GM12878 (cell line): ENCODE measurements at regions not wholly inside any gene's neighbourhood (a gene's known extent, or its start where the extent isn't known, plus 50 kb on each side); places are given as distances from the start of the nearest gene placed in this dataset.

Experiments
- ETV6 ChIP-seq, 2 experiments: fragments of 450-650 bp in 1 of 2; IDR thresholded peaks in 1 of 2; conservative IDR thresholded peaks in 1 of 2; 2 replicates each; pipeline ENCODE4 v1.6.1; 2014; ENCODE audit warnings: antibody characterized with exemption in 1 of 2, borderline replicate concordance in 1 of 2, low read depth in 1 of 2, mild to moderate bottlenecking in 1 of 2, moderate library complexity in 1 of 2
- LARP7 ChIP-seq: fragments of 450-650 bp; IDR thresholded peaks from 2 replicates; pipeline ENCODE4 v1.6.1; 2017; ENCODE audit warnings: mild to moderate bottlenecking
- POLR2A ChIP-seq: IDR thresholded peaks from 2 replicates; pipeline ENCODE4 v1.6.1; 2011; ENCODE audit warnings: low read depth, mild to moderate bottlenecking, low read length
- ZNF207 ChIP-seq: fragments of 450-650 bp; IDR thresholded peaks from 2 replicates; pipeline ENCODE4 v1.6.1; 2014; ENCODE audit warnings: antibody characterized with exemption, mild to moderate bottlenecking, borderline replicate concordance
- ZNF274 ChIP-seq: IDR thresholded peaks from one replicate; pipeline ENCODE4 v1.8.0; 2011; ENCODE audit not compliant: insufficient read length, insufficient read depth
- TF ChIP-seq, protein P1 (sequence below), 3 experiments: IDR thresholded peaks in 2 of 3; conservative IDR thresholded peaks in 1 of 3; 2 replicates each; pipeline ENCODE4 v1.5.1; 2011; ENCODE audit warnings: low read depth in 3 of 3, low read length in 3 of 3, mild to moderate bottlenecking in 3 of 3, control low read depth in 2 of 3, moderate library complexity in 2 of 3, inconsistent platforms in 1 of 3, mixed read lengths in 1 of 3; ENCODE audit not compliant: control insufficient read depth in 2 of 3, insufficient read depth in 1 of 3; ENCODE audit errors: extremely low read depth in 1 of 3

DNA sequence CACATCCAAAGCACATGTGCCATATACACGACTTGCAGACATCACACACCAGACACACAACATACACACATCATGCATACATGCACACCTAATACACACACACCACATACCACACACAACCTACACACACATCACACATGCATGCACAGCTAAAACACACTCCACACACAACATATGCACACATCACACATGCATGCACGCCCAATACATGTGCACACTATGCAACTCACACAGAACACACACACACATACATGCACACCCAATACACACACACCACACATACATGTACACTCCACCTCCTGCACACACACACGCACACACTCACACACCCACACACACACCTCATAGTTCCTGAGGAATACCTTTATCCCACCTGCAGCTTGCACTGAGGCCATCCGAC is 436.0 kb downstream of the MIAT start:
- TF ChIP-seq POLR2A, result no peak
- no peak for TF ChIP-seq LARP7
- no peak for TF ChIP-seq ZNF207
- no peak for TF ChIP-seq ETV6 (conservative IDR thresholded peaks at IDR 0.05 in 1 of 2, IDR thresholded peaks at IDR 0.05 in 1 of 2; ENCODE audit: borderline replicate concordance in 1 of 2, low read depth in 1 of 2)
- TF ChIP-seq, protein P1, sequence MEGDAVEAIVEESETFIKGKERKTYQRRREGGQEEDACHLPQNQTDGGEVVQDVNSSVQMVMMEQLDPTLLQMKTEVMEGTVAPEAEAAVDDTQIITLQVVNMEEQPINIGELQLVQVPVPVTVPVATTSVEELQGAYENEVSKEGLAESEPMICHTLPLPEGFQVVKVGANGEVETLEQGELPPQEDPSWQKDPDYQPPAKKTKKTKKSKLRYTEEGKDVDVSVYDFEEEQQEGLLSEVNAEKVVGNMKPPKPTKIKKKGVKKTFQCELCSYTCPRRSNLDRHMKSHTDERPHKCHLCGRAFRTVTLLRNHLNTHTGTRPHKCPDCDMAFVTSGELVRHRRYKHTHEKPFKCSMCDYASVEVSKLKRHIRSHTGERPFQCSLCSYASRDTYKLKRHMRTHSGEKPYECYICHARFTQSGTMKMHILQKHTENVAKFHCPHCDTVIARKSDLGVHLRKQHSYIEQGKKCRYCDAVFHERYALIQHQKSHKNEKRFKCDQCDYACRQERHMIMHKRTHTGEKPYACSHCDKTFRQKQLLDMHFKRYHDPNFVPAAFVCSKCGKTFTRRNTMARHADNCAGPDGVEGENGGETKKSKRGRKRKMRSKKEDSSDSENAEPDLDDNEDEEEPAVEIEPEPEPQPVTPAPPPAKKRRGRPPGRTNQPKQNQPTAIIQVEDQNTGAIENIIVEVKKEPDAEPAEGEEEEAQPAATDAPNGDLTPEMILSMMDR (IDR thresholded peaks at IDR 0.05 in 2 of 3, conservative IDR thresholded peaks at IDR 0.05 in 1 of 3; ENCODE audit: control insufficient read depth in 2 of 3, extremely low read depth in 1 of 3, insufficient read depth in 1 of 3, low read depth in 3 of 3, low read length in 3 of 3), result no peak
- no peak for TF ChIP-seq ZNF274
